ENCODE measurements at regions not wholly inside any gene's neighbourhood (a gene's known extent, or its start where the extent isn't known, plus 50 kb on each side); places are given as distances from the start of the nearest gene placed in this dataset.
"Not testable (repeated sequence)": the region's sequence is repeated elsewhere in the genome, so short reads cannot be mapped to it uniquely, and the experiment has no call there.

DNA sequence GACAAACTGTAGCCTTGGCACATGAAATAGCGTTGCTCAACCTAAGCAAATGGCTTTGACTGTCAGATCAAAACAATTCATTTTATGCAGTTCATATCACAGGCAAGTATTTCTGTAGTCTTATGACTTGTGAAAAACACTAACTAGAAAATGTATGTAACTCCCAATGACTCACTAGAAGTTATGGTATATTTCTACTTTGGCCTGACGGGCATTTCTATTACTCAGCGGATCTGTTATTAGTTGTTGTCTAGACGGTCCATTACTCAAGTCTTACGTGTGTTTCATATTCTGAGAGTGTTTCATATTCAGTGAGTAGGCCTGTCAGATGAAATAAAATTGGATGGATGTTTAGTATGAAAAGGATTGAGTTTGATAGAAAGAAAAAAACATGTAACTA lies 880.9 kb downstream of the PRIM2 start:
- TF ChIP-seq, protein P1, sequence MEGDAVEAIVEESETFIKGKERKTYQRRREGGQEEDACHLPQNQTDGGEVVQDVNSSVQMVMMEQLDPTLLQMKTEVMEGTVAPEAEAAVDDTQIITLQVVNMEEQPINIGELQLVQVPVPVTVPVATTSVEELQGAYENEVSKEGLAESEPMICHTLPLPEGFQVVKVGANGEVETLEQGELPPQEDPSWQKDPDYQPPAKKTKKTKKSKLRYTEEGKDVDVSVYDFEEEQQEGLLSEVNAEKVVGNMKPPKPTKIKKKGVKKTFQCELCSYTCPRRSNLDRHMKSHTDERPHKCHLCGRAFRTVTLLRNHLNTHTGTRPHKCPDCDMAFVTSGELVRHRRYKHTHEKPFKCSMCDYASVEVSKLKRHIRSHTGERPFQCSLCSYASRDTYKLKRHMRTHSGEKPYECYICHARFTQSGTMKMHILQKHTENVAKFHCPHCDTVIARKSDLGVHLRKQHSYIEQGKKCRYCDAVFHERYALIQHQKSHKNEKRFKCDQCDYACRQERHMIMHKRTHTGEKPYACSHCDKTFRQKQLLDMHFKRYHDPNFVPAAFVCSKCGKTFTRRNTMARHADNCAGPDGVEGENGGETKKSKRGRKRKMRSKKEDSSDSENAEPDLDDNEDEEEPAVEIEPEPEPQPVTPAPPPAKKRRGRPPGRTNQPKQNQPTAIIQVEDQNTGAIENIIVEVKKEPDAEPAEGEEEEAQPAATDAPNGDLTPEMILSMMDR (conservative IDR thresholded peaks at IDR 0.05; ENCODE audit: low read depth, low read length), result no peak
- H3K4me3 ChIP-seq (ENCODE audit: low read depth, low read length), result no peak overlapping the region
- no peak for DNase-seq (ENCODE audit: low read depth)

DNA sequence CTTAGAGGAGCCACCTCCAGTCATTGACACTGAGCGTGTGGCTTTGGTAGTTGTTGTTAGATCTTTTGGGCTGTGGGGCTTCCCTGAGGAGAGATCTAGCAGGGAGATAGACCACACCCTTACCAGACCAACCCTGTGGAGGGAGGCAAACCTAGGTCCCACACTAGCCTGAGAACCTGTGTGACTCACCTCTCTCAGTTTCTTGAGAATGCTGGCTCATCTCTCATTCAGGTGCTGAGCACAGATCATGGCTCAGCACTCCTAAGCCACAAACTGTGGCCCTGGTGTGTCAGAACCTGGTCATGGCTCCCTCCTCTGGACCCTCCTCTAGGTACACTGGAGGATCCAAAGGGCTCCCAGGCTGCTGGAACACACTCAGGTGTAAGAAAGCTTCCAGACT lies 919.7 kb downstream of the PRIM2 start:
- H3K4me3 ChIP-seq (ENCODE audit: low read depth, low read length); DNase-seq (ENCODE audit: low read depth): not testable (repeated sequence)

DNA sequence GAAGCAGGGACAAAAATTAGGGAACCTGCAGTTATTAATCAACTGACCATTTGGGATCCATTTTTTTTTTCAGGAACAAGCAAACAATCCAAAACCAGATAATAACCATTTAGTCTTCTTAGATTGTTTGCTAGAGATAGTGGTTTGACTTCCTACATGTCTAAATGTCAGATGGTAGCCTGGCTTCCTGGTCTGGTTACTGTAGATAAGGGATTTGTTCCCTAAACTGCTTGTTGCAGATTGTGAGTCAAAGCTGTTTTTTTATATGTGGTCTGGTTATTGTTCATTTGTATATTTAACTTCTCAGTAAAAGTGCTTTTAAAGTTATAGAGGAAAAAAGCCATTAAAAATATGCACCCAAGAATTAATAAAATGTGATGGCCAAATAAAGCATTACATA lies 921.0 kb downstream of the PRIM2 start:
- DNase-seq (ENCODE audit: low read depth); H3K4me3 ChIP-seq (ENCODE audit: low read depth, low read length): not testable (repeated sequence)

DNA sequence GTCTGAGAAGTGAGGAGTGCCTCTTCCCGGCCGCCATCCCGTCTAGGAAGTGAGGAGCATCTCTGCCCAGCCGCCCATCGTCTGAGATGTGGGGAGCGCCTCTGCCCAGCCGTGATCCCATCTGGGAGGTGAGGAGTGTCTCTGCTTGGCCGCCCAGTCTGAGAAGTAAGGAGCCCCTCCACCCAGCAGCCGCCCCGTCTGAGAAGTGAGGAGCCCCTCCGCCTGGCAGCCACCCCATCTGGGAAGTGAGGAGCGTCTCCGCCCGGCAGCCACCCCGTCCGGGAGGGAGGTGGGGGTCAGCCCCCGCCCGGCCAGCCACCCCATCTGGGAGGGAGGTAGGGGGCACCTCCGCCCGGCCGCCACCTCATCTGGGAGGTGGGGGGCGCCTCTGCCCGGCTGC lies 940.2 kb downstream of the PRIM2 start:
- H3K4me3 ChIP-seq (ENCODE audit: low read depth, low read length); DNase-seq (ENCODE audit: low read depth): not testable (repeated sequence)

DNA sequence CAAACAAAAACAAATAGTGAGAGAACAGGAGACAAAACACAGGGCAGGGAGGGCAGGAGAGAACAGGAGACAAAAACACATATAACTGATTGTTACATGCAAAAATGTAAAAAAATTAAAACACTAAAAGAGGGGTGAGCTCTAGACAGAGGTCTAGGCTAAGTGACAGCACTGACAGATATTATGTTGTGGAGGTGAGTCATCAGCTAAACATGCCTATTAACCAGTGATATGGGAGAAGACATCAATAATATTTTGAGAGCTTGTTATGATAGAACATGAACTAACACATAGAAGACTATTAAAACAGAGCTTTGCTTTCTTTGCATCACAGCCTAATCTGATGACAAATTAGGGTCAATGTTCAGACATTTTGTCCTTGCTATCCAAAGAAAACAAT lies 972.7 kb downstream of the PRIM2 start:
- TF ChIP-seq, protein P1 (conservative IDR thresholded peaks at IDR 0.05; ENCODE audit: low read depth, low read length), result no peak
- DNase-seq (ENCODE audit: low read depth), result no peak
- no peak overlapping the region for H3K4me3 ChIP-seq (ENCODE audit: low read depth, low read length)

DNA sequence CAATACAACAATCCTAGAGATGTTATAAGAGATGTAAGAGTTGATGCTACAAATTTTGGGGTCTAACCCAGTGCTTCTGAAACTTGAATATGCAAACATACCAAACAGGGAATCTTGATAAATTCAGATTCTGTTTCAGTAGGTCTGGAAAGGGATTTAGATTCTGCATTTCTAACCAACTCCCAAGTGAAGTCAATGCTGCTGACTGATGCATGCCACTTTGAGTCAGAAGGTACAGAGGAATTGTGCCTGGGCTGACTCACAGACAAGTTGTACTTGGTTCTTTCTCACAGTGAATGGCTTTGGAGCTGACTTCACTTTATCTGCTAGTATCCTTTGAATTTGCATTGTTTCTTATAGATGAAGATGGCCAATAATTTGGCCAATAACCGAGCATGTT lies 973.9 kb downstream of the PRIM2 start:
- not testable (repeated sequence) for DNase-seq (ENCODE audit: low read depth); H3K4me3 ChIP-seq (ENCODE audit: low read depth, low read length)

DNA sequence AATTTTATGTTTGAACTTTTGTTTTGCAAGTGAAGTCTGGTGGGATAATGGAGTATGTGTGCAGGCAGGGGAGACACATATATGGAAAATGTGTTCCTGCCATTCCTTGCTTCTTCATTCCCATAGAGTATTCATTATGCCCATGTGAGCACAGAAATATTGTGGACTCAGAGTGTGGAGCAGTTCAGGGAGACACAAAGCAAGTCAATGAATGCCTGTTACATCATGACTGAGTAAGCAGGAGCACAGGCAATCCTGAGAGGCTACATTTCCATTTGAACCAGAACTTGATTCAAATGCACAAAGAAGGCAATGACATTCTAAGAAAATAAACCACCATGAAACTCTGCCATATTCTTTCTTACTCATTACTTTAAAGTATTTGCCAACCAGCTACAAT lies 990.5 kb downstream of the PRIM2 start:
- DNase-seq (ENCODE audit: low read depth), result not testable (repeated sequence)

DNA sequence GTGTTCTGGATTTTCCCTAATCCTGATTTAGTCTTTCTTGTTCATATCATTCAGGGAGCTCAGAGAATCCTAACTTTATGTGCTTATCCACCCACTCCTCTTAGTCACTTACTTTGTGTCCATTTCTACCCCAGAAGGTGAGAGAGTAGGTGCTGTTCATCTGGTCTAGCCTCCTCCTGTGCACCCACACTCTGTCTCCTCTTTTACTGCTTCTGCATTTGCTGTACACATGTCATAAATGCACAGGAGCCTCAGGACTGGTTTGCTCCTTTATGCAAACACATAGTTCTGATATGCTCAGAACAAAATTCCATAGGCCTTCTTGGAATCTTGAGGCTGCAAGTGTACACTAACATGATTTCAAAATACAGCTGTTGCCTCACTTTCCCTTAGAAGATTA lies 1014.7 kb downstream of the PRIM2 start:
- not testable (repeated sequence) for H3K4me3 ChIP-seq (ENCODE audit: low read depth, low read length); DNase-seq (ENCODE audit: low read depth)

More for the DNA sequence above, 990.5 kb downstream of the PRIM2 start:
- not testable (repeated sequence) for H3K4me3 ChIP-seq (ENCODE audit: low read depth, low read length)

DNA sequence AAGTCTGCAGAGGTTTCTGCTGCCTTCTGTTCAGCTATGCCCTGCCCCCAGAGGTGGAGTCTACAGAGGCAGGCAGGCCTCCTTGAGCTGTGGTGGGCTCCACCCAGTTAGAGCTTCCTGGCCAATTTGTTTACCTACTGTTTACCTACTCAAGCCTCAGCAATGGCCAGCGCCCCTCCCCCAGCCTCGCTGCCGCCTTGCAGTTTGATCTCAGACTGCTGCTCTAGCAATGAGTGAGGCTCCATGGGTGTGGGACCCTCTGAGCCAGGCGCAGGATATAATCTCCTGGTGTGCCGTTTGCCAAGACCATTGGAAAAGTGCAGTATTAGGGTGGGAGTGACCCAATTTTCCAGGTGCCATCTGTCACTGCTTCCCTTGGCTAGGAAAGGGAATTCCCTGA lies 1024.9 kb downstream of the PRIM2 start:
- not testable (repeated sequence) for H3K4me3 ChIP-seq (ENCODE audit: low read depth, low read length); DNase-seq (ENCODE audit: low read depth)

DNA sequence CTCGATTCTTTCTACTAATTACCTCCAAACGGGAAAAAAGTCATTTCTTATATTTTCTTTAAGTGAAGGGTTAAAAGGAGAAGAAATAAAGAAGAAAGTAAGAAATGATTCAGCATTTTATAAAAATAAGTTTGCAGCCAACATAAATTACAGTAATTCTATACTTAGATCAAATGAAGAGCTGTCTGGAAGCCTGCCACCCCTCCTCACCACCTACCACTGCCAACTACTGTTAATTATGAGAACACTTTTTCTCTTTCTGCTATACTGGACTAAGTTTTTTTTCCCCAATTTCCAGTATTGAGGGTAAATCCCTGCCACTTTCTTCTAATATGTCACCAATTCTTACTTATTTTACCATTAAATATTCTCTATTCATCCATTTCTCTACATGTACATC lies 1030.1 kb downstream of the PRIM2 start:
- DNase-seq (ENCODE audit: low read depth); H3K4me3 ChIP-seq (ENCODE audit: low read depth, low read length): not testable (repeated sequence)

DNA sequence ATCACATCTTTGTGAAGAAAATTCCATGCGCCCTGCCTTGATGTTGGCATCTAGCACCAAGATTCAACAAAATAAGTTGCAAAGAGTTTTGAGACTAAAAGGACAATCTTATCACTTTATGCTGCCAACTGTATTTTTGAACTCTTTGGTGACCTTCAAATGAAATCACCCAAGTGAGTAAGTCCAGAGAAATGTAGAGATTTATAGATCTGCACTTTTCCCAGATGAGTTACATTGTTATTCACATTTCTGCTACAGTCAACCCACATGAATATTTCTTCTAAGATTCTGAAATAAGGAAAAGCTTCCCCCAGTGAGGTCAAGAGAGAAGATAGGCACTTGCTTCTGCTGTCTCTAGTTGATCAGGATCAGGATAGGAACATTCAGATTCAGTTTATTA lies 1034.2 kb downstream of the PRIM2 start:
- not testable (repeated sequence) for H3K4me3 ChIP-seq (ENCODE audit: low read depth, low read length); DNase-seq (ENCODE audit: low read depth)

DNA sequence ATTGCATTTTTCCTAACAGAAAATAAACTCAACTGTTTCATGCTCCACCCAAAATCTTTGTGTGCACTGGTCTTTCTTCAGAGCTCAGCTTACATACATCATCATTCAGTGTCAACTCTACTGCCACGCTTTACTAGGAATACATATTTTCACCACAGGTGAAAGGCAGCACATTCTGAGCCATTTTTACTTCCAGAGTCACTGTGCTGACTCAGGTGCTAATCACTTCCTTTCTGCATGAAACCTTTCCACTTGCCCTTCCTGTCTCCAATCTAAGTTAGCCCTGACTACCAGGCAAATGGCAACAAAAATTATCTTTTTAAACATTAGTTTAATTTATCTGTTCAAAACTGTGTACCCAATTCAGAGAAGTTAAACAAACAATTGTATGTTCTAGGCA lies 1041.0 kb downstream of the PRIM2 start:
- not testable (repeated sequence) for H3K4me3 ChIP-seq (ENCODE audit: low read depth, low read length); DNase-seq (ENCODE audit: low read depth)

DNA sequence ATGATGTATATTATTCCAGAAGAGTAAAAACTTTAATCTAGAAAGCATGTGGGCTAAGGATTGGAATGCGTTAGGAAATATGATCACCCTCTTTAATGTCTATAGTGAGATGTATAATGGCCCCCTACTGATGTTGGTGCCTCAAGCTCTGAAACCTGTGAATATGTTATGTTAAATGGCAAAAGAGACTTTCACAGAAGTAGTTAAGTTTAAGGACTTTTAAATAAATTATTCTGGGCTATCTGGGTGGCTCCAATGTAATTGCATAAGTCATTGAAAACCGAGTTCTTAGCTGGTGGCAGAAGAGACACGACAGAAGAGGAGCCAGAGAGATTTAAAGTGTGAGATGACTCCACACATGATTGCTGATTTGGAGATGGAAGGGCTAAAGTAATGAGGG lies 1048.4 kb downstream of the PRIM2 start:
- not testable (repeated sequence) for DNase-seq (ENCODE audit: low read depth); H3K4me3 ChIP-seq (ENCODE audit: low read depth, low read length)

DNA sequence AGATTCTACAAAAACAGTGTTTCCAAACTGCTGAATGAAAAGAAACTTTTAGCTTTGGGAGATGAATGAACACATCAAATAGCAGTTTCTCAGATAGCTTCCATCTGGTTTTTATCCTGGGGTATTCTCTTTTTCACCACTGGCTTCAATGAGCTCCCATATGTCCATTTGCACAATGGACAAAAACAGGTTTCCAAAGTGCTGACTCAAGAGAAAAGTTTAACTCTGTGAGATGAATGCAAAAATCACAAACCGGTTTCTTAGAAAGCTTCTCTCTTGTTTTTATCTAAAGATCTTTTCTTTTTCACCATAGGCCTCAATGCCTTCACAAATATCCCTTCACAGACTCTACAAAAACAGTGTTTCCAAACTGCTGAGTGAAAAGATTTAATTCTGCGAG lies 1089.2 kb downstream of the PRIM2 start:
- not testable (repeated sequence) for DNase-seq (ENCODE audit: low read depth); H3K4me3 ChIP-seq (ENCODE audit: low read depth, low read length)

Data from choroid plexus epithelial cell (primary cell).